Omental fat pad (tissue), 3 donors: ENCODE measurements at regions not wholly inside any gene's neighbourhood (a gene's known extent, or its start where the extent isn't known, plus 50 kb on each side); places are given as distances from the start of the nearest gene placed in this dataset.
A peak's percentile ranks its signal among the peaks of the same experiment; 100 is the strongest.

Source experiments
- ATAC-seq: fragments of 150-250 bp; one replicate; pipeline ENCODE4 v1.9.1; 2016; ENCODE audit warnings: mild to moderate bottlenecking, moderate library complexity; ENCODE audit not compliant: low FRiP score
- DNase-seq: peaks from one replicate; pipeline ENCODE4 v3.0.0-alpha.2; 2019; ENCODE audit warnings: low spot score
- CTCF ChIP-seq, 3 donors: fragments of 450-650 bp; IDR thresholded peaks; one replicate each; pipeline ENCODE4 v1.5.1; 2016 to 2017; ENCODE audit warnings: antibody characterized with exemption in 3 of 3, mild to moderate bottlenecking in 3 of 3, moderate library complexity in 2 of 3

GRCh38 chr22:34255042-34255441 lies 334.8 kb upstream of the LARGE1 start:
- DNase-seq (no peak), ATAC-seq (no peak)
- TF ChIP-seq CTCF (IDR thresholded peaks at IDR 0.05) = no peak

- TF ChIP-seq CTCF (IDR thresholded peaks at IDR 0.05) = no peak
- DNase-seq (no peak), ATAC-seq (no peak)
These were observed 357.8 kb upstream of the LARGE1 start for GRCh38 chr22:34278121-34278520.

GRCh38 chr22:34281738-34282137 lies 361.5 kb upstream of the LARGE1 start:
- ATAC-seq = peak; percentile 39
- TF ChIP-seq CTCF (IDR thresholded peaks at IDR 0.05) = no peak

GRCh38 chr22:34283844-34284243 lies 363.6 kb upstream of the LARGE1 start:
- DNase-seq = no peak
- no peak for ATAC-seq
- TF ChIP-seq CTCF (IDR thresholded peaks at IDR 0.05) = no peak

More at GRCh38 chr22:34281738-34282137, 361.5 kb upstream of the LARGE1 start:
- no peak for DNase-seq

GRCh38 chr22:34293324-34293723 lies 373.0 kb upstream of the LARGE1 start:
- ATAC-seq = no peak
- DNase-seq = no peak
- TF ChIP-seq CTCF (IDR thresholded peaks at IDR 0.05) = no peak

GRCh38 chr22:34294476-34294875 lies 374.2 kb upstream of the LARGE1 start:
- ATAC-seq = no peak
- TF ChIP-seq CTCF (IDR thresholded peaks at IDR 0.05) = no peak
- no peak for DNase-seq

GRCh38 chr22:34294986-34295385 lies 374.7 kb upstream of the LARGE1 start:
- ATAC-seq (no peak), DNase-seq (no peak)
- TF ChIP-seq CTCF (IDR thresholded peaks at IDR 0.05) = no peak
